Suprapubic skin (tissue), 4 donors: ENCODE measurements at regions not wholly inside any gene's neighbourhood (a gene's known extent, or its start where the extent isn't known, plus 50 kb on each side); places are given as distances from the start of the nearest gene placed in this dataset.

Experiments
- DNase-seq, 2 donors: peaks; one replicate each; pipeline ENCODE4 v3.0.0-alpha.2; 2019; ENCODE audit warnings: low spot score in 2 of 2
- H3K27ac ChIP-seq: fragments of 200-600 bp; sonication (generic); one replicate; pipeline ENCODE4 v1.5.1; 2019
- H3K27me3 ChIP-seq: fragments of 200-600 bp; sonication (generic); one replicate; pipeline ENCODE4 v1.5.1; 2019
- H3K36me3 ChIP-seq: fragments of 200-600 bp; sonication (generic); one replicate; pipeline ENCODE4 v1.5.1; 2019
- H3K4me1 ChIP-seq: fragments of 200-600 bp; sonication (generic); one replicate; pipeline ENCODE4 v1.5.1; 2019
- H3K4me3 ChIP-seq: fragments of 200-600 bp; sonication (generic); one replicate; pipeline ENCODE4 v1.5.1; 2019; ENCODE audit warnings: mild to moderate bottlenecking
- H3K9me3 ChIP-seq: fragments of 200-600 bp; sonication (generic); one replicate; pipeline ENCODE4 v1.5.1; 2019
- CTCF ChIP-seq, 2 donors: fragments of 200-600 bp in 1 of 2; fragments of 450-650 bp in 1 of 2; sonication (generic) in 1 of 2; IDR thresholded peaks; one replicate each; pipeline ENCODE4 v1.5.1; 2016 to 2019; ENCODE audit warnings: antibody characterized with exemption in 2 of 2, mild to moderate bottlenecking in 1 of 2, moderate library complexity in 1 of 2
- EP300 ChIP-seq: sonication (generic); formaldehyde crosslinking; IDR thresholded peaks from one replicate; pipeline ENCODE4 v1.6.1; 2017; ENCODE audit warnings: antibody characterized with exemption
- POLR2A ChIP-seq, 2 donors: fragments of 450-650 bp; IDR thresholded peaks; one replicate each; pipeline ENCODE4 v1.6.1; 2017; ENCODE audit warnings: antibody characterized with exemption in 2 of 2, mild to moderate bottlenecking in 2 of 2, moderate library complexity in 2 of 2
- POLR2AphosphoS5 ChIP-seq, 3 donors: sonication (generic); formaldehyde crosslinking; IDR thresholded peaks; one replicate each; pipeline ENCODE4 v1.6.1; 2017; ENCODE audit warnings: antibody characterized with exemption in 3 of 3
- WGBS: methylation state at CpG from one replicate; pipeline ENCODE4 v1.1.5; 2018; 5-methylcytosine and 5-hydroxymethylcytosine counted together

GRCh38 chr1:5459839-5460610, 532.2 kb downstream of the NPHP4 start:
- Histone ChIP-seq H3K36me3 (no peaks in the 10 kb centered on the region), H3K27ac (no peak overlapping the region), H3K27me3 (peaks cover 32% of the 10 kb centered on the region), H3K4me3 (no peak overlapping the region), H3K4me1 (no peaks in the 10 kb centered on the region), H3K9me3 (no peaks in the 10 kb centered on the region)
- DNase-seq: no peak
- 57% methylated on average over 11 of the region's 11 CpGs for WGBS
- TF ChIP-seq POLR2A (IDR thresholded peaks at IDR 0.05) (no peak), CTCF (IDR thresholded peaks at IDR 0.05) (no peak), EP300 (no peak), POLR2AphosphoS5 (IDR thresholded peaks at IDR 0.05) (no peak)

GRCh38 chr1:5458248-5458647, 534.0 kb downstream of the NPHP4 start:
- peaks cover 37% of the 10 kb centered on the region for H3K27me3 ChIP-seq
- 74% methylated on average over 5 of the region's 5 CpGs for WGBS

GRCh38 chr1:5456090-5456811, 536.0 kb downstream of the NPHP4 start:
- 52% methylated on average over 15 of the region's 16 CpGs for WGBS
- no peak for TF ChIP-seq POLR2AphosphoS5 (IDR thresholded peaks at IDR 0.05)
- peaks cover 40% of the 10 kb centered on the region for H3K27me3 ChIP-seq
- no peaks in the 10 kb centered on the region for H3K9me3 ChIP-seq
- H3K36me3 ChIP-seq: no peaks in the 10 kb centered on the region
- H3K27ac ChIP-seq: no peak overlapping the region
- no peak for DNase-seq
- no peak overlapping the region for H3K4me3 ChIP-seq
- H3K4me1 ChIP-seq: no peaks in the 10 kb centered on the region

More at GRCh38 chr1:5458248-5458647, 534.0 kb downstream of the NPHP4 start:
- TF ChIP-seq EP300 (no peak), CTCF (IDR thresholded peaks at IDR 0.05) (no peak), POLR2AphosphoS5 (IDR thresholded peaks at IDR 0.05) (no peak), POLR2A (IDR thresholded peaks at IDR 0.05) (no peak)
- H3K27ac ChIP-seq: no peak overlapping the region
- no peak overlapping the region for H3K4me3 ChIP-seq
- H3K36me3 ChIP-seq: no peaks in the 10 kb centered on the region
- H3K4me1 ChIP-seq: no peaks in the 10 kb centered on the region
- H3K9me3 ChIP-seq: no peaks in the 10 kb centered on the region
- no peak for DNase-seq

GRCh38 chr1:5455651-5456050, 536.6 kb downstream of the NPHP4 start:
- Histone ChIP-seq H3K9me3 (no peaks in the 10 kb centered on the region), H3K4me1 (no peaks in the 10 kb centered on the region), H3K36me3 (no peaks in the 10 kb centered on the region), H3K27me3 (peaks cover 46% of the 10 kb centered on the region), H3K27ac (no peak overlapping the region), H3K4me3 (no peak overlapping the region)
- WGBS: 39% methylated on average over 8 of the region's 8 CpGs
- no peak for TF ChIP-seq EP300
- TF ChIP-seq CTCF (IDR thresholded peaks at IDR 0.05): no peak
- TF ChIP-seq POLR2AphosphoS5 (IDR thresholded peaks at IDR 0.05): no peak
- TF ChIP-seq POLR2A (IDR thresholded peaks at IDR 0.05): no peak
- no peak for DNase-seq

GRCh38 chr1:5455056-5455455, 537.2 kb downstream of the NPHP4 start:
- H3K9me3 ChIP-seq: no peaks in the 10 kb centered on the region
- WGBS: 45% methylated on average over 7 of the region's 9 CpGs
- no peak for DNase-seq
- peaks cover 47% of the 10 kb centered on the region for H3K27me3 ChIP-seq
- no peak for TF ChIP-seq EP300
- no peak for TF ChIP-seq POLR2AphosphoS5 (IDR thresholded peaks at IDR 0.05)
- no peak for TF ChIP-seq CTCF (IDR thresholded peaks at IDR 0.05)
- no peak for TF ChIP-seq POLR2A (IDR thresholded peaks at IDR 0.05)
- H3K4me3 ChIP-seq: no peak overlapping the region
- H3K27ac ChIP-seq: no peak overlapping the region
- no peaks in the 10 kb centered on the region for H3K36me3 ChIP-seq
- H3K4me1 ChIP-seq: no peaks in the 10 kb centered on the region
